WTC11 (cell line): ENCODE measurements at regions not wholly inside any gene's neighbourhood (a gene's known extent, or its start where the extent isn't known, plus 50 kb on each side); places are given as distances from the start of the nearest gene placed in this dataset.
A peak's percentile ranks its signal among the peaks of the same experiment; 100 is the strongest.

ENCODE experiments used
- ATAC-seq: fragments of 200-7000 bp; cut with Tn5 transposase; 2 replicates; pipeline ENCODE4 v1.10.0; 2021; ENCODE audit warnings: mild to moderate bottlenecking, moderate library complexity
- CTCF ChIA-PET: fragments of 300-600 bp; sonication (Branson Sonifier 250); formaldehyde crosslinking; loops from one replicate; lab custom pipeline; 2021; ENCODE audit warnings: antibody characterized with exemption; lab: Charles Lee
- POLR2A ChIA-PET: fragments of 350-600 bp; sonication (Branson Sonifier 250); formaldehyde crosslinking; loops from one replicate; lab custom pipeline; 2021; ENCODE audit warnings: antibody characterized with exemption; lab: Charles Lee
- DNase-seq: peaks from one replicate; pipeline ENCODE4 v3.0.0; 2021; ENCODE audit warnings: low spot score
- H3K27ac Mint-ChIP-seq: 2 replicates; pipeline ENCODE4 v1.8.0; 2021; ENCODE audit warnings: mixed read lengths
- H3K27me3 Mint-ChIP-seq: 2 replicates; pipeline ENCODE4 v1.8.0; 2021; ENCODE audit warnings: low read depth, mild to moderate bottlenecking, moderate library complexity, mixed read lengths
- H3K36me3 Mint-ChIP-seq: 2 replicates; pipeline ENCODE4 v1.8.0; 2021; ENCODE audit warnings: mixed read lengths
- H3K4me1 Mint-ChIP-seq: 2 replicates; pipeline ENCODE4 v1.8.0; 2022; ENCODE audit warnings: mixed read lengths
- H3K4me3 Mint-ChIP-seq: 2 replicates; pipeline ENCODE4 v1.8.0; 2021; ENCODE audit warnings: mild to moderate bottlenecking, moderate library complexity, mixed read lengths
- H3K9me3 Mint-ChIP-seq: 2 replicates; pipeline ENCODE4 v1.8.0; 2021; ENCODE audit warnings: mixed read lengths
- AR ChIP-seq: fragments of 250-450 bp; sonication (Bioruptor Pico); IDR thresholded peaks from 2 replicates; pipeline ENCODE4 v1.9.0; 2021; ENCODE audit warnings: mild to moderate bottlenecking
- ATF1 ChIP-seq: sonication (generic); formaldehyde crosslinking; IDR thresholded peaks from 2 replicates; pipeline ENCODE4 v1.8.1; 2023; ENCODE audit warnings: mild to moderate bottlenecking, moderate library complexity, missing genetic modification reagents
- ATF3 ChIP-seq: sonication (generic); formaldehyde crosslinking; conservative IDR thresholded peaks from 2 replicates; pipeline ENCODE4 v1.8.1; 2022; ENCODE audit warnings: mild to moderate bottlenecking, missing genetic modification reagents
- E2F1 ChIP-seq: sonication (generic); formaldehyde crosslinking; IDR thresholded peaks from 2 replicates; pipeline ENCODE4 v1.8.0; 2022; ENCODE audit warnings: mild to moderate bottlenecking, missing genetic modification reagents
- E2F5 ChIP-seq: sonication (generic); formaldehyde crosslinking; IDR thresholded peaks from 2 replicates; pipeline ENCODE4 v1.8.1; 2022; ENCODE audit warnings: mild to moderate bottlenecking, moderate library complexity, missing genetic modification reagents
- ETV6 ChIP-seq: sonication (generic); formaldehyde crosslinking; IDR thresholded peaks from 2 replicates; pipeline ENCODE4 v1.8.1; 2022; ENCODE audit warnings: mild to moderate bottlenecking, missing genetic modification reagents
- FOXP4 ChIP-seq: sonication (generic); formaldehyde crosslinking; IDR thresholded peaks from 2 replicates; pipeline ENCODE4 v1.8.0; 2022; ENCODE audit warnings: mild to moderate bottlenecking, missing genetic modification reagents
- HMGA2 ChIP-seq: fragments of 250-450 bp; sonication (Bioruptor Pico); IDR thresholded peaks from 2 replicates; pipeline ENCODE4 v1.4.0; 2021; ENCODE audit warnings: mild to moderate bottlenecking, moderate library complexity
- IRF2 ChIP-seq: sonication (generic); formaldehyde crosslinking; IDR thresholded peaks from 2 replicates; pipeline ENCODE4 v1.8.0; 2022; ENCODE audit warnings: low read depth, missing genetic modification reagents, borderline replicate concordance
- JAZF1 ChIP-seq: fragments of 250-450 bp; sonication (Bioruptor Pico); IDR thresholded peaks from 2 replicates; pipeline ENCODE4 v1.9.0; 2021; ENCODE audit warnings: moderate library complexity, mild to moderate bottlenecking, inconsistent platforms
- MLX ChIP-seq: sonication (generic); formaldehyde crosslinking; IDR thresholded peaks from 2 replicates; pipeline ENCODE4 v1.8.1; 2023; ENCODE audit warnings: mild to moderate bottlenecking, missing genetic modification reagents, moderate library complexity
- NR2C2 ChIP-seq: sonication (generic); formaldehyde crosslinking; IDR thresholded peaks from 2 replicates; pipeline ENCODE4 v1.8.0; 2022; ENCODE audit warnings: mild to moderate bottlenecking, missing genetic modification reagents
- OVOL2 ChIP-seq: fragments of 250-450 bp; sonication (Bioruptor Pico); IDR thresholded peaks from 2 replicates; pipeline ENCODE4 v1.9.0; 2021; ENCODE audit warnings: mild to moderate bottlenecking, borderline replicate concordance
- RELA ChIP-seq: sonication (generic); formaldehyde crosslinking; IDR thresholded peaks from 2 replicates; pipeline ENCODE4 v1.8.1; 2022; ENCODE audit warnings: missing genetic modification reagents, mild to moderate bottlenecking, borderline replicate concordance
- TEAD1 ChIP-seq: sonication (generic); formaldehyde crosslinking; IDR thresholded peaks from 2 replicates; pipeline ENCODE4 v1.8.0; 2022; ENCODE audit warnings: mild to moderate bottlenecking, missing genetic modification reagents
- TP53 ChIP-seq: sonication (generic); formaldehyde crosslinking; IDR thresholded peaks from 2 replicates; pipeline ENCODE4 v1.8.1; 2023; ENCODE audit warnings: mild to moderate bottlenecking, missing genetic modification reagents
- USF1 ChIP-seq: sonication (generic); formaldehyde crosslinking; IDR thresholded peaks from 2 replicates; pipeline ENCODE4 v1.8.0; 2022; ENCODE audit warnings: mild to moderate bottlenecking, missing genetic modification reagents
- ZMAT4 ChIP-seq: fragments of 250-450 bp; sonication (Bioruptor Pico); IDR thresholded peaks from 2 replicates; pipeline ENCODE4 v1.9.0; 2021; ENCODE audit warnings: mild to moderate bottlenecking
- ZNF121 ChIP-seq: sonication (generic); formaldehyde crosslinking; IDR thresholded peaks from 2 replicates; pipeline ENCODE4 v1.8.0; 2023; ENCODE audit warnings: missing genetic modification reagents
- ZNF138 ChIP-seq: sonication (generic); formaldehyde crosslinking; conservative IDR thresholded peaks from 2 replicates; pipeline ENCODE4 v1.8.1; 2022; ENCODE audit warnings: mild to moderate bottlenecking, moderate library complexity, missing genetic modification reagents
- ZNF532 ChIP-seq: fragments of 250-450 bp; sonication (Bioruptor Pico); IDR thresholded peaks from 2 replicates; pipeline ENCODE4 v1.9.0; 2021; ENCODE audit warnings: mild to moderate bottlenecking, borderline replicate concordance
- ZNF671 ChIP-seq: fragments of 250-450 bp; sonication (Bioruptor Pico); IDR thresholded peaks from 2 replicates; pipeline ENCODE4 v1.8.0; 2021; ENCODE audit warnings: mild to moderate bottlenecking

GRCh38 chr2:43058726-43059110 is 167.7 kb downstream of the ZFP36L2 start (continued):
- TF ChIP-seq ZNF121 (no peak), ATF3 (CRISPR knock-in tag) (no peak), ETV6 (CRISPR knock-in tag) (no peak), OVOL2 (CRISPR knock-in tag) (no peak), AR (CRISPR knock-in tag) (no peak), ZNF532 (CRISPR knock-in tag) (no peak), JAZF1 (CRISPR knock-in tag) (no peak), USF1 (CRISPR knock-in tag) (no peak), IRF2 (CRISPR knock-in tag) (no peak), TP53 (CRISPR knock-in tag) (no peak)
- TF ChIP-seq, all 79 proteins: peak for 0

GRCh38 chr2:43057742-43058725 is 168.4 kb downstream of the ZFP36L2 start:
- Mint-ChIP-seq H3K9me3 (peaks cover 14% of the 10 kb centered on the region), H3K27me3 (no peaks in the 10 kb centered on the region; the same call in none of the 2 replicates), H3K4me3 (no peak overlapping the region), H3K4me1 (peaks cover 16% of the 10 kb centered on the region), H3K27ac (peak overlapping the region; percentile 30; the same call in 1 of the 2 replicates), H3K36me3 (peaks cover 4% of the 10 kb centered on the region)
- ATAC-seq (peak; percentile 74), DNase-seq (no peak)
- TF ChIP-seq FOXP4 (CRISPR knock-in tag) (no peak), ZNF138 (CRISPR knock-in tag) (no peak), TEAD1 (CRISPR knock-in tag) (no peak), ATF1 (CRISPR knock-in tag) (no peak), E2F5 (CRISPR knock-in tag) (no peak), E2F1 (CRISPR knock-in tag) (no peak), ZMAT4 (CRISPR knock-in tag) (no peak), NR2C2 (no peak), RELA (CRISPR knock-in tag) (no peak), MLX (no peak), ZNF671 (CRISPR knock-in tag) (no peak), HMGA2 (CRISPR knock-in tag) (no peak)
- POLR2A ChIA-PET = no interaction called here
- CTCF ChIA-PET = interaction anchor here (0.7 to 0.9 kb wide), 4 partner anchors 27 to 69 kb away, joined by 3 to 4 read pairs (median 4); no protein-coding TSS in a partner anchor
